ENCODE measurements at regions not wholly inside any gene's neighbourhood (a gene's known extent, or its start where the extent isn't known, plus 50 kb on each side); places are given as distances from the start of the nearest gene placed in this dataset.

GRCh38 chr2:12262681-12263436 is 453.9 kb upstream of the TRIB2 start:
- peak; percentile 52 for FAIRE-seq
- DNase-seq (ENCODE audit: insufficient read length, low spot score): no peak
- TF ChIP-seq POLR2A (IDR thresholded peaks at IDR 0.05; ENCODE audit: low read depth, low read length) (no peak), PAX5 (IDR thresholded peaks at IDR 0.05; ENCODE audit: insufficient read depth, low read length, severe bottlenecking) (no peak), POLR2AphosphoS5 (IDR thresholded peaks at IDR 0.05; ENCODE audit: low read depth, low read length) (no peak), TAF1 (IDR thresholded peaks at IDR 0.05; ENCODE audit: low read depth, low read length) (no peak), POU2F2 (IDR thresholded peaks at IDR 0.05; ENCODE audit: low read depth, low read length) (no peak), SPI1 (IDR thresholded peaks at IDR 0.05; ENCODE audit: low read depth, low read length) (no peak; the same call in 1 of the 2 replicates)

DNA sequence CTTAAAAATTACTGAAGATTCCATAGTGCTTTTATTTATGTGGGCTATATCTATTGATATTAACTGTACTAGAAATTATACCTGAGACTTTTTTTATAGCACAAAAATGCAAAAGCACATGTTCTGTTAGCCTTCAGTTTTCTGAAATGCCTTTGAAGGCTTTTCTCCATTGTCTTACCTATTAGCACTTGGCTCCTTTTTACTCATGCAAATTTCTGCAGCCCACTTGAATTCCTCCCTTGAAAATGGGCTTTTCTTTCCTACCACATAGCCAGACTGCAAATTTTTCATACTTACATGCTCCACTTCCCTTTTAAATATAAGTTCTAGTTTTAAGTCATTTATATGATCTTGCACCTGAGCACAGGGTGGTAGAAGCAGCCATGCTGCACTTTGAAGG is 453.0 kb upstream of the TRIB2 start:
- no peak for FAIRE-seq
- 0 out of 2 replicates have a peak, but pooled peaks have one; percentile 8 for TF ChIP-seq SPI1 (IDR thresholded peaks at IDR 0.05; ENCODE audit: low read depth, low read length)
- no peak for TF ChIP-seq TAF1 (IDR thresholded peaks at IDR 0.05; ENCODE audit: low read depth, low read length)

DNA sequence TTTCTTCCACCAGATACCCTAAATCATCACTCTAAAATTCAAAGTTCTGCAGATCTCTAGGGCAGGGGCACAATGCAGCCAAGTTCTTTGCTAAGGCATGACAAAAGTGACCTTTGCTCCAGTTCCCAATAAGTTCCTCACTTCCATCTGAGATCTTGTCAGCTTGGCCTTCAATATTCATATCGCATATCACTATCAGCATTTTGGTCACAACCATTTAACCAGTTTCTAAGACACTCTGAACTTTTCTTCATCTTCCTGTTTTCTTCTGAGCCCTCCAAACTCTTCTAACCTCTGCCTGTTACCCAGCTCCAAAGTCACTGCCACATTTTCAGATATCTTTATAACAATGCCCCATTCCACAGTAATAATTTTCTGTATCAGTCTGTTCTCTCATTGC is 452.6 kb upstream of the TRIB2 start:
- FAIRE-seq (no peak), DNase-seq (ENCODE audit: insufficient read length, low spot score) (no peak)
- TF ChIP-seq PAX5 (IDR thresholded peaks at IDR 0.05; ENCODE audit: insufficient read depth, low read length, severe bottlenecking): no peak
- no peak for TF ChIP-seq POU2F2 (IDR thresholded peaks at IDR 0.05; ENCODE audit: low read depth, low read length)
- no peak for TF ChIP-seq SPI1 (IDR thresholded peaks at IDR 0.05; ENCODE audit: low read depth, low read length)
- no peak for TF ChIP-seq POLR2A (IDR thresholded peaks at IDR 0.05; ENCODE audit: low read depth, low read length)
- TF ChIP-seq POLR2AphosphoS5 (IDR thresholded peaks at IDR 0.05; ENCODE audit: low read depth, low read length): no peak
- TF ChIP-seq TAF1 (IDR thresholded peaks at IDR 0.05; ENCODE audit: low read depth, low read length): no peak

More for the DNA sequence above, 453.0 kb upstream of the TRIB2 start:
- no peak for DNase-seq (ENCODE audit: insufficient read length, low spot score)

DNA sequence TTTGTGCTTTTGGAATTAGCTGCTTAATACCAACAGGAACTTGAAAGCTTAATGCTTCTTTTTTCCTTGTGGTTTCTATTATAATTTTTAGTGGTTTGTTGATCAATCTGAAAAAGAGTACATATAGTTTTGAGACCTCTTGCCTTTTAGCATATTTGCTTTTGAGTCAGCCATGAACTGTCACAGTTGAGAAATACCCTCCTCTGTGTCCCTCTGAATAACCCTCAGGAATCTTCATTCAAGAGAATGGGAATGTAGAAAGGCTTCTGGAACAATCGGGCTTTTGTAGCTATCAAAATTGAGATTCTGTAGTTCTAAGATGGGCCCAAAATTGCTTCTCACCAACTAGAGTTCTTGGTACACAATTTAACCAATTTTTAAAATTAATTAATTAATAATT is 451.1 kb upstream of the TRIB2 start:
- TF ChIP-seq TAF1 (IDR thresholded peaks at IDR 0.05; ENCODE audit: low read depth, low read length): no peak
- TF ChIP-seq SPI1 (IDR thresholded peaks at IDR 0.05; ENCODE audit: low read depth, low read length): no peak
- no peak for TF ChIP-seq POU2F2 (IDR thresholded peaks at IDR 0.05; ENCODE audit: low read depth, low read length)
- TF ChIP-seq POLR2AphosphoS5 (IDR thresholded peaks at IDR 0.05; ENCODE audit: low read depth, low read length): no peak
- no peak for TF ChIP-seq PAX5 (IDR thresholded peaks at IDR 0.05; ENCODE audit: insufficient read depth, low read length, severe bottlenecking)
- TF ChIP-seq POLR2A (IDR thresholded peaks at IDR 0.05; ENCODE audit: low read depth, low read length): no peak
- DNase-seq (ENCODE audit: insufficient read length, low spot score) (no peak), FAIRE-seq (no peak)

DNA sequence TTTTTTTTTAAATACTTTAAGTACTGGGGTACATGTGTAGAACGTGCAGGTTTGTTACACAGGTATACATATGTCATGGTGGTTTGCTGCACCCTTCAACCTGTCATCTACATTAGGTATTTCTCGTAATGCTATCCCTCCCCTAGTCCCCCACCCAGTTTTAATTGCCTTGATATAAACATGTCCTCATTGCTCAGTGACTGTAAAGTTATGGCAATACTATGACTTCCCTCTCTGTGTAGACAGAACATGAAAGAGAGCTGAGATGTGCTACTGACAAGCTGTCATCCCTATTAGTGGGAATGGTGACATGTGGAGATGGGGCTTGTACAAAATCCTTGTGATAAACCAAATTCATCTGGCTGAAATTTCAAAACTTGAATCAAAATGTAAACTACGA is 449.7 kb upstream of the TRIB2 start:
- FAIRE-seq: no peak
- no peak for DNase-seq (ENCODE audit: insufficient read length, low spot score)
- no peak for TF ChIP-seq POU2F2 (IDR thresholded peaks at IDR 0.05; ENCODE audit: low read depth, low read length)

DNA sequence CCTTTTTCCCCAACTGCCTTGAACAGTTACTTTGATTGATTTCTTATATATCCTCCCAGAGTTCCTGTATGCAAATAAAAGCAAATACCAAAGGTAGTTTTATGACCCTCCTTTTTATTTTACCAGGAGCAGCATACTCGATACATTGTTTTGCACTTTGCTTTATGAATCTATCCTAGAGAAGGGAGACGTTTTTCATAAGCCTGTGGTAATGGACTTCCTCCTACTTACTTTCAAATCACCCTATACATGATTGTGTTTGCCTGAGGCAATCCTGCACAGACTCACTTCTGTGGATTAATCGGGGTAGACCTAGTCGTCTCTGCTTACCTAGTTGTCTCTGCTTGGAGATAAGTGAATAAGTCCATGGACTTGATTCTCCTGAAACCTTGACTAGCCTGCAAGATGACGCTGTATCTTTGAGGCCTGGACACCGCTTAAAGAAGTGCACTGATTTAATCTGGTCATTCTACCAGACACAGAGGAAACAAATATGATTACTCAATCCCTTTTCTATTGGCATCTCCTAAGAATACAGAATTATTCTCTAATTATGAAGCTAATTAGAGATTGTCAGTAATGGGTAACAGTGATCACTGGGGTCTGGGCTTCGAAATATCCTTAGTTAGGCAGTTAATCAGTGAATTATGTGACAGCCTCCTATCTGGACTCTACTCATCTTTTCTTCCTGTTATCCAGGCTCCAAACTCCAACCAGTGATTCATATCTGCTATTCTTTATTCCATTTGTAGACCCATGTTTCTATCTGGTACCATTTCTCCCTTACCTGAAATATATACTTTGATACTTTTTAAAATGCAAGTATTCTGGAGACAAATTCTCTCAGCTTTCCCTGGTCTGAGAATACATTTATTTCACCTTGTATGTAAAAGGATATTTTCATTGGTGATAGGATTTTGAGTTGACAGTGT is 447.4 kb upstream of the TRIB2 start:
- FAIRE-seq (peak; percentile 31), DNase-seq (ENCODE audit: insufficient read length, low spot score) (no peak)
- no peak for TF ChIP-seq POU2F2 (IDR thresholded peaks at IDR 0.05; ENCODE audit: low read depth, low read length)
- TF ChIP-seq POLR2AphosphoS5 (IDR thresholded peaks at IDR 0.05; ENCODE audit: low read depth, low read length): no peak
- TF ChIP-seq PAX5 (IDR thresholded peaks at IDR 0.05; ENCODE audit: insufficient read depth, low read length, severe bottlenecking): no peak
- TF ChIP-seq SPI1 (IDR thresholded peaks at IDR 0.05; ENCODE audit: low read depth, low read length): no peak
- TF ChIP-seq POLR2A (IDR thresholded peaks at IDR 0.05; ENCODE audit: low read depth, low read length): no peak
- TF ChIP-seq TAF1 (IDR thresholded peaks at IDR 0.05; ENCODE audit: low read depth, low read length): no peak

- peak; percentile 80 for FAIRE-seq
- TF ChIP-seq TAF1 (IDR thresholded peaks at IDR 0.05; ENCODE audit: low read depth, low read length) (no peak), SPI1 (IDR thresholded peaks at IDR 0.05; ENCODE audit: low read depth, low read length) (0 out of 2 replicates have a peak, but pooled peaks have one; percentile 6), POU2F2 (IDR thresholded peaks at IDR 0.05; ENCODE audit: low read depth, low read length) (peak; percentile 69; the same call in 1 of the 2 replicates)
These were observed 445.7 kb upstream of the TRIB2 start for GRCh38 chr2:12270876-12271588.

GRCh38 chr2:12271589-12271984 is 445.1 kb upstream of the TRIB2 start:
- TF ChIP-seq POLR2AphosphoS5 (IDR thresholded peaks at IDR 0.05; ENCODE audit: low read depth, low read length) (no peak), TAF1 (IDR thresholded peaks at IDR 0.05; ENCODE audit: low read depth, low read length) (no peak), PAX5 (IDR thresholded peaks at IDR 0.05; ENCODE audit: insufficient read depth, low read length, severe bottlenecking) (no peak), POU2F2 (IDR thresholded peaks at IDR 0.05; ENCODE audit: low read depth, low read length) (no peak), SPI1 (IDR thresholded peaks at IDR 0.05; ENCODE audit: low read depth, low read length) (no peak), POLR2A (IDR thresholded peaks at IDR 0.05; ENCODE audit: low read depth, low read length) (no peak)
- FAIRE-seq (no peak), DNase-seq (ENCODE audit: insufficient read length, low spot score) (no peak)

More at GRCh38 chr2:12270876-12271588, 445.7 kb upstream of the TRIB2 start:
- no peak for DNase-seq (ENCODE audit: insufficient read length, low spot score)

DNA sequence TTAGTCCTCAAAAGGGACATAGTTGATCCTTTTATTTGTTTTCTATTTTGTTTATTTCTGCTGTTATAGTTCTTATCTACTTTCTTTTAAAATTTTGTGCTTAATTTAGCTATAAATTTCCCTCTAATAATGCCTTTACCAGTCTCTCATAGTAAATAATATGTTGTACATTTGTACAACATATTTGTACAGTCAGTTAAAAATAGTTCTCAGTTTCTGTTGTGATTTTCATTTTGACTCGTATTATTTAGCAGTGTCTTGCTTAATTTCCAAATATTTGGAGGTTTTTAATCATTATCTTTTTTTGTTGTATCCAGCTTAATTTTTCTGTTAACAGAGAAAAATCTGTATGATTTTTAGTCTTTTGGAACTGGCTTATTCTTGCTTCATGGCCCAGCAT is 443.6 kb upstream of the TRIB2 start:
- no peak for FAIRE-seq
- TF ChIP-seq POLR2AphosphoS5 (IDR thresholded peaks at IDR 0.05; ENCODE audit: low read depth, low read length) (no peak), PAX5 (IDR thresholded peaks at IDR 0.05; ENCODE audit: insufficient read depth, low read length, severe bottlenecking) (no peak), POU2F2 (IDR thresholded peaks at IDR 0.05; ENCODE audit: low read depth, low read length) (no peak), POLR2A (IDR thresholded peaks at IDR 0.05; ENCODE audit: low read depth, low read length) (no peak), TAF1 (IDR thresholded peaks at IDR 0.05; ENCODE audit: low read depth, low read length) (no peak), SPI1 (IDR thresholded peaks at IDR 0.05; ENCODE audit: low read depth, low read length) (no peak)
- no peak for DNase-seq (ENCODE audit: insufficient read length, low spot score)
